ENCODE measurements at regions not wholly inside any gene's neighbourhood (a gene's known extent, or its start where the extent isn't known, plus 50 kb on each side); places are given as distances from the start of the nearest gene placed in this dataset.

GRCh38 chr10:3531670-3532069, 253.3 kb downstream of the KLF6 start:
- H3K4me3 ChIP-seq = no peak overlapping the region
- H3K27ac ChIP-seq = peak overlapping the region in 1 of 21 experiments; percentile 18

DNA sequence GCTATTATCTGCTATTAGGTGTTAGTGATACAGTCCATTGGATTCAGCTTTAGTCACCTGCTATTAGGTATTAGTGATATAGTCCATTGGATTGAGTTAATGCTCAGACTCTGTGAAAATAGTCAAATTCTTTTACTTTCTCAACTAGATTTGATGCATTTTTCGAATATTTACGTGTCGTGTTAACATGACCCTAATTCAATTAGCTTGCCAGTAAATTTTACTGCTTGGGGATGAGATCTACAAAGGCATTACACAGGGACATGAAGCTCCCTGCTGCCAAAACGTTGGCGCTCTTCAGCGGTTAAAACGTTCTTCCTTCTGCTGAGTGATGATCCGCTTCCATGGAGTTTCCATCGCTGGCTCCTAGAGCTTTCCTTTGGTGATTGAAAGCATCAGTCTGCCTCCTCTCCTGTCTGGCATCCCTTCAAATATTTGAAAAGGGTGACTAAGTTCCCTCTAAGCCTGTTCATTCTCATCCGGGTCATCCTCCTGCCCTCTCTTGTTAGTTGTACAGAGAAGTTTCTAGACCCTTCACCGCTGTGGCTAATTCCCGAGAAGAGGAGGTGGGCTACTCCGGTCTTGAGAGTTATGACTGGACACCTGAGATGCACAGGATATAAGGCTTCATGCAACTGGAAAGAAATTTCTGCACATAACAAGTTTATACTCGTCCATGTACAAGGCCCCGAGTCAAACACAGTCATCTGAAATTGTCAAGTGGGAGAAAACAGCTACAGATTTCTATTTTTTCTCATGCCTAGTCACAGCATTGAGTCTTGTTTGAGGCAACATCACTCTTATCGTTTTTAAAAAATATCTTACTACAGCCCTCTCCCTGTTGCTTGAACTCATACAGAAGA, 254.0 kb downstream of the KLF6 start:
- no peak overlapping the region for H3K4me3 ChIP-seq
- H3K27ac ChIP-seq = peak overlapping the region in 1 of 21 experiments; percentile 18

DNA sequence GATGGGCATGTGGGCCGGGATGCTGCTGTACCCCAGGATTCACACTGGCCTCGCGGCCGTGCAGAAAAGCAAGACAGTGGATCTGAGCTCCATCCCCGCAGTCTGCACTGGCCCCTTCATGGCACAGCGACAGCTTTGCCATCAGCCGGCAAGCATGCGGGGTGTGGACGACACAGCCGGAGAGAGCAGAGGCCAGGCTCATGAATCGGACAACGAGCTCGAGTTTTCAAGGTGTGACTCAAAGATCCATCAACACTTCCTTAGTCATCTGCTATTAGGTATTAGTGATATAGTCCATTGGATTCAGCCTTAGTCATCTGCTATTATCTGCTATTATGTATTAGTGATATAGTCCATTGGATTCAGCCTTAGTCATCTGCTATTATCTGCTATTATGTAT, 254.7 kb downstream of the KLF6 start:
- H3K4me3 ChIP-seq = no peak overlapping the region
- H3K27ac ChIP-seq = no peak overlapping the region

DNA sequence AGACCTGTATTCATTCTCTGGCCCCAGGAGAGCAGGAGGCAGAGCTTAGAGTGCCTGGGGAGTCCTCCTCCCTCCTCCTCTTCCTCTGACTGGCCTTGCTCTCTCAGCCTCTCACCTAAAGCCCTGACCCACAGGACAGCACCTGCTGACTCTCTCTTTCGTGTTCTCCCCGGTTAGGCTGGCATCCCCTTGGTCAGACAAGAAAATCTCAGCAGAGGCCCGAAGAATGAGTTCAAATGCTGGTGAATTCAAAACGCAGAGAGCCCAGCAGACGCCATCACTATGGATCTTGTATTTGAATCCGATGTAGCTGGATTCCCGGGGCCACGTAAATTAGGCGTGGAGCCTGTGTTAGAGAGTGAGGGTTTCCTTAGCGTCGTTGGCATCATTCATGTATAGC, 255.3 kb downstream of the KLF6 start:
- Histone ChIP-seq H3K4me3 (no peak overlapping the region), H3K27ac (peak overlapping the region in 5 of 21 experiments; percentile 17 to 88 (median 72))

DNA sequence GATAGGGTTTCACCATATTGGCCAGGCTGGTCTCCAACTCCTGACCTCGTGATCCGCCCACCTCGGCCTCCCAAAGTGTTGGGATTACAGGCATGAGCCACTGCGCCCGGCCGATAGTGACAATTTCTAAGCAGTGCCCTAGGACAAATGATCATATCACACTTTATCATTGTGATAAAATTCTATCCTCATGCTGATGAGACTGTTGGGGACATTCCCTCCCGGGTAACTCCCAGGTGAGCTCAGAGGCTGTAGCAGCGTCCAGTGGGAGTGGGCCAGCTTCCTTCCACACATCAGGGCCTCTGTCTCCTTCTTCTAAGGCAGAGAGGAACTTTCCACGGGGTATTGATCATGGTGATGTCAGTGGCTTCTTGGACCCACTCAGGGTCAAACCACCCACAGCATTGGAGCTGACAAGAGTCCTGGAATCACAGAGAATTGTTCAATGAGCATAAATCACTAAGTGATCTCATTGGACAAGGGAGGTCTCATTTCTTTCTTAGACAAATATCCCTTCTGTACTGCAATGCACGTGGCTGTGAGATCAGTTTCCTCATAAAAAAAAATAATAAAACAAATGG, 256.1 kb downstream of the KLF6 start:
- peak overlapping the region in 9 of 21 experiments; percentile 22 to 88 (median 72) for H3K27ac ChIP-seq

GRCh38 chr10:3528271-3528670, 256.7 kb downstream of the KLF6 start:
- H3K27ac ChIP-seq = peak overlapping the region in 14 of 21 experiments; percentile 17 to 88 (median 58)
- no peak overlapping the region for H3K4me3 ChIP-seq

More for the DNA sequence above, 256.1 kb downstream of the KLF6 start:
- H3K4me3 ChIP-seq = no peak overlapping the region

DNA sequence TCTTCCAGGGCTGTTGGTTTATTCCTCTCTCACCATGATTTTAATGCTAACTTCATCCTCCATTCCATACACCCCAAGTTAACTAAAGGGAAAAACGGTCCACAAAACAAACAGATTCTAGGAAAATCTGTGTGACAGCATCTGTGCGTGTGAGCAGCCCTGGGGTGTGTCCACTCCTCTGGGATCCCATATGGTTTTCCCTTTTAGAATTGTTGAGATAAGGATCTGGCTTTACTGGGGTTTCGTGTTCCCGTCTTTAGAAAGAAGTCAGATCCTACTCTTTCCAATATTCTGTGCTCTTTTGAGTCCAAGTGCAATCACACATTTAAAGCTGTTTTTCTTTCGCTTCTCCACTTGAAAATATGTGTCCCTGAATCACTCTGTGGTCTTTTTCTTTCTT, 257.1 kb downstream of the KLF6 start:
- H3K4me3 ChIP-seq = no peak overlapping the region
- peak overlapping the region in 15 of 21 experiments; percentile 9 to 88 (median 58) for H3K27ac ChIP-seq

DNA sequence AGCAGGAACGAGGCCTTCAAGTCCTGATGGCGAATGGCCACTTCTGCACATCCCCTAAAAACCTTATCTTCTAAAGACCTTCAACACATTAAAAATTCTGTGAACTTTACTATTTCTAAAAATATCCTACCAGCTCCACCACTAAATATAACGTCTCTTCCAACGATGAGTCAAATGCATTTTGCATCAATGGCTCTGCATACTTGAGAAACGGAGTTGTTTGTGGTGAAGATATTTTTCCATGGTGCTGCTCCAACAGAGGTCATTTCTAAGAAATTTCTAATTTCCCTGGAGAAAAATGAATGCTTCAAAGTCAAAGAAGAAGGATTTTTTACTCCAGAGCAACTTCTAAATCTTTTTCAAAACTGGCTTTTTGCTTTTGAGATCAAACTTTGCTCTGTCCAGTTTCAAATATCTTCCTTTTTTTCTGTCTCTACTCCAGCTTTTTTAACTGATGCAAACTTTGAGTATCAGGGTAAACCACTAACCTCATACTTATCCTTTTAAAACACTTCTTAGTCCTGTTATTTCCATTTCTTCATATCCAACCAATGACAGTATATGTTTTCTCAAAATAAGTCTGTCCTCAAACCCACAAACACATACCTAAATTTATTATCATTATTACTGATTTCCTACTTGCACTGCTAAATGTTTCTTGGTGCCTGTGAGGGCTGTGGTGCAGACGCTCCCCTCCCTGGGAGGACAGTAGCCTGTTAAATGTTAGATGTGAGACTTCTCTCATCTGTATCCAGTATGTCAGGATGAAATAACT, 258.1 kb downstream of the KLF6 start:
- no peak overlapping the region for H3K4me3 ChIP-seq
- H3K27ac ChIP-seq = peak overlapping the region in 17 of 21 experiments; percentile 2 to 88 (median 64)

GRCh38 chr10:3525832-3526449, 259.1 kb downstream of the KLF6 start:
- Histone ChIP-seq H3K27ac (peak overlapping the region in 17 of 21 experiments; percentile 2 to 88 (median 64)), H3K4me3 (no peak overlapping the region)

DNA sequence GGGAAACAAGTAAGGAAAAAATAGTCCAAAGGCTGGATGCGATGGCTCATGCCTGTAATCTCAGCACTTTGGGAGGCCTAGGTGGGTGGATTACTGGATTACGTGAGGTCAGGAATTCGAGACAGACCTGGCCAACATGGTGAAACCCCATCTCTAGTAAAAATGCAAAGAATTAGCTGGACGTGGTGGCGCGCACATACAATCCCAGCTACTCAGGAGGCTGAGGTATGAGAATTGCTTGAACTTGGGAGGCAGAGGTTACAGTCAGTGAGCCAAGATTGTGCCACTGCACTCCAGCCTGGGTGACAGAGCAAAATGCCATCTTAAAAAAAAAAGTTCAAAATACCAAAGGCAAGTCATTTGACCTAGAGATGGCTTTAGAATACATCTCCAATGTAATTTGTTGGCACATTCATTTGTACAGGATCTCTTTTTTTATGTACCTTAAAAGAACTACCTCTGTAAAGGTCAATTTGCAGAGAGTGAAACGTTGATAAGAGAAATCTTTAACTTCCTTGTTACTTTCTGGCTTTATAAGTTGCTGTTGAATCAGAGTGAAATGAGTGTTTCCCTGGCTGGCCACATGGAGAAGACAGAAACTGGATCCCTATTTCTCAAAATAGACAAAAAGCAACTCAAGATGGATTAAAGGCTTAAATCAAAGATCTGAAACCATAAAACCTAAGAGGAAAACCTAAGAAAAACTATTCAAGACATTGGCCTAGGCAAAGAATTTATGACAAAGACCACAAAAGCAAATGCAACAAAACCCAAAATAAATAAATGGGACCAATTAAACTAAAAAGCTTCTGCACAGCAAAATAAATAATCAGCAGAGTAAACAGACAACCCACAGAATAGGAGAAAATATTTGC, 260.7 kb downstream of the KLF6 start:
- peak overlapping the region in 4 of 21 experiments; percentile 5 to 34 (median 15) for H3K27ac ChIP-seq
- no peak overlapping the region for H3K4me3 ChIP-seq

DNA sequence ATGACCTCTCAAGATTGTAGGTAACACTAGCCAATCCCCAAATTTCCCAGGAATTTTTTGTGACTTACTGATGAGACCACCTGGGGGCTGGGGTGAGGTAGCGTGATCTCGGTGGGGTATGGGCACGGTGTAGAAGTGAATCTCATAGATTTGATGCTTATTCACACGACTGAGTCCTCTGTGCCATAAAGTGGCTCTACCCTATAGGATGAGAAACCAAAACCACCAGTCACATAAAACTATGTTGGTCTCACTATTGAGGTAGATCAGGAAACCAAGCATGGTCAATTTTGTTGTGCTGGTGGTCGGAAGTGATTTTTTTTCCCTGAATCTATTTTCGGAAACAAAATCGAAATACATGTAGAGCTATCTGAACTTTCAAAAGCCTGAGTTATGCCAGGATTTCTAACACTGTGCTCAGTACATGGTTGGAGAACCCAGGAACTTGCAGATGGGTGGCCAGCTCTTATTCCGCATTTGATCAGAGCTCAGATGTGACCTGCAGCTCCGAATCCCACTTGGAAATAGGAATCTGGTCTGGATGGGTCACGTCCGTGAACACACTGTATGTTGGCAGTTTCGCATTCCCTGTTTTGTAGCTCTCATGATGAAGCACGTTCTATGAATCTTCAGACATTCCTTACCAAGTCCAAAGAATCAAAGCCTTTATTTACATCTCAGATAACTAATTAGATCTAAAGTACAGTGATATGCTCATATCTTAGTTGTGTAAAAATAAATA, 261.5 kb downstream of the KLF6 start:
- H3K27ac ChIP-seq = no peak overlapping the region
- no peak overlapping the region for H3K4me3 ChIP-seq

GRCh38 chr10:3516923-3517255, 268.1 kb downstream of the KLF6 start:
- Histone ChIP-seq H3K27ac (peak overlapping the region in 8 of 21 experiments; percentile 15 to 87 (median 44)), H3K4me3 (no peak overlapping the region)

GRCh38 chr10:3516234-3516922, 268.6 kb downstream of the KLF6 start:
- H3K4me3 ChIP-seq = no peak overlapping the region
- H3K27ac ChIP-seq = peak overlapping the region in 4 of 21 experiments; percentile 15 to 87 (median 52)

DNA sequence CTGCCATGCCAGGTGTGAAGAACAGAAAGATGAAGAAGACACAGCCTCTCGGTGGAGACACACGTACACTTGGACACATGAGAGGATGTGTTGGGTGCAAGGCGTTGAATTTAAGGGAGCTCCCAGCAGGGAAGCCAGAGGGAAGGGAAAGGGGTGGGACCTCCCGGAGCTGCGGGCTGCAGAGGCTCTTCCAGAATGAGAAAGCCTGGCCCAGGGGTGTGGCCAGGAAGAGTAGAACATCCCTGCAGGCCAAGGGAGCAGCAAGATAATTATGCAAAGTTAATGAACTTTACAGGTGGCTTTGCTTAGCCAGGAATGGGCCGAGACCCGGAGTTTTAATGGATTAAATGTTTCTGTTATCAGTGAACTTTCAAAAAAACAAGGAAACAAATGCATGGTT, 270.3 kb downstream of the KLF6 start:
- Histone ChIP-seq H3K27ac (no peak overlapping the region), H3K4me3 (no peak overlapping the region)

DNA sequence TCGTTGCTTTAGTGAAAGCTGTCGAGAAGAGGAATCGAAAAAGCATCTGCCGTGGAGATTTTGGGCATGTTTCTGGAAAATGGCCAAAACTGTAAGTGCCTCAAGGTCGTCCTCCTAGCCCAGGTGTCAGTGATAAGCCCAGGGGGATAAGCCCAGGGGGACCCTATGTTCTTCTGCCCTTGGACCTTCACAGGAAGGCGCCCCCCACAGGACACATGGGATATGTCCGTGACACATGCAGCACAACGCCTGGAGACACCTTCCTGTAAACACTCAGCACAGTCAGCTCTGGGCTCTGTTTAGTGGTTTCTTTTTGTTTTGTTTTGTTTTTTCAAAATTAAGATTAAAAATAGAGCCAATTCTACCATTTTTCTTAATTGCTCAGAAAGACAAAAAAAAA, 272.7 kb downstream of the KLF6 start:
- Histone ChIP-seq H3K27ac (no peak overlapping the region), H3K4me3 (no peak overlapping the region)

- H3K4me3 ChIP-seq = no peak overlapping the region
- H3K27ac ChIP-seq = no peak overlapping the region
Measured at GRCh38 chr10:3511483-3511882, 273.5 kb downstream of the KLF6 start.

- Histone ChIP-seq H3K27ac (no peak overlapping the region), H3K4me3 (no peak overlapping the region)
Measured at GRCh38 chr10:3510741-3511140, 274.3 kb downstream of the KLF6 start.

- Histone ChIP-seq H3K27ac (no peak overlapping the region), H3K4me3 (no peak overlapping the region)
Measured at GRCh38 chr10:3509355-3509754, 275.7 kb downstream of the KLF6 start.

All from skin epidermis (tissue), 12 donors.